ENCODE measurements at regions not wholly inside any gene's neighbourhood (a gene's known extent, or its start where the extent isn't known, plus 50 kb on each side); places are given as distances from the start of the nearest gene placed in this dataset.

GRCh38 chr9:1745980-1746379, 269.2 kb upstream of the SMARCA2 start:
- CTCF ChIA-PET: no interaction called here
- BruUV-seq (replicated peaks): no TSS peak
- Histone ChIP-seq H3K4me3 (ENCODE audit: low read depth, low read length) (no peak overlapping the region), H3K36me3 (ENCODE audit: control insufficient read depth, insufficient read depth, low read length) (no peaks in the 10 kb centered on the region), H3K27me3 (replicated peaks; ENCODE audit: control insufficient read depth, insufficient read depth, low read length) (no peaks in the 10 kb centered on the region), H3K9me3 (no peaks in the 10 kb centered on the region), H3K4me1 (no peaks in the 10 kb centered on the region)
- peaks cover 3% of the 10 kb centered on the region for H3K27me3 Mint-ChIP-seq (ENCODE audit: insufficient read depth, unreplicated experiment)
- no peak overlapping the region for H3K27ac Mint-ChIP-seq (ENCODE audit: unreplicated experiment)
- TF ChIP-seq CTCF (IDR thresholded peaks at IDR 0.05; ENCODE audit: insufficient read depth in 1 of 2, low read depth in 1 of 2, low read length in 1 of 2, severe bottlenecking in 1 of 2, unreplicated experiment in 1 of 2): no peak
- no peak overlapping the region for H3K4me3 Mint-ChIP-seq (ENCODE audit: unreplicated experiment)
- H3K9me3 Mint-ChIP-seq (ENCODE audit: unreplicated experiment): peaks cover 7% of the 10 kb centered on the region
- DNase-seq: no peak
- no peaks in the 10 kb centered on the region for H3K4me1 Mint-ChIP-seq (ENCODE audit: low read depth, unreplicated experiment)
- intact Hi-C loops (cut with micrococcal nuclease; ENCODE audit: unreplicated experiment): no loop called here
- no peaks in the 10 kb centered on the region for H3K36me3 Mint-ChIP-seq (ENCODE audit: insufficient read depth, unreplicated experiment)
- POLR2A ChIA-PET: no interaction called here

GRCh38 chr9:1747417-1747967, 267.7 kb upstream of the SMARCA2 start:
- DNase-seq: no peak
- no peaks in the 10 kb centered on the region for H3K4me1 Mint-ChIP-seq (ENCODE audit: low read depth, unreplicated experiment)
- H3K4me3 Mint-ChIP-seq (ENCODE audit: unreplicated experiment): no peak overlapping the region
- peaks cover 3% of the 10 kb centered on the region for H3K27me3 Mint-ChIP-seq (ENCODE audit: insufficient read depth, unreplicated experiment)
- H3K36me3 Mint-ChIP-seq (ENCODE audit: insufficient read depth, unreplicated experiment): no peaks in the 10 kb centered on the region
- CTCF ChIA-PET: interaction anchor here (0.6 kb wide), 1 partner anchor 20 kb away, joined by 3 read pairs; no protein-coding TSS in a partner anchor
- H3K4me1 ChIP-seq: no peaks in the 10 kb centered on the region
- H3K4me3 ChIP-seq (ENCODE audit: low read depth, low read length): no peak overlapping the region
- TF ChIP-seq CTCF (IDR thresholded peaks at IDR 0.05; ENCODE audit: insufficient read depth in 1 of 2, low read depth in 1 of 2, low read length in 1 of 2, severe bottlenecking in 1 of 2, unreplicated experiment in 1 of 2): no peak
- intact Hi-C loops (cut with micrococcal nuclease; ENCODE audit: unreplicated experiment): no loop called here
- no TSS peak for BruUV-seq (replicated peaks)
- H3K9me3 ChIP-seq: no peaks in the 10 kb centered on the region
- no peak overlapping the region for H3K27ac Mint-ChIP-seq (ENCODE audit: unreplicated experiment)
- no peaks in the 10 kb centered on the region for H3K27me3 ChIP-seq (replicated peaks; ENCODE audit: control insufficient read depth, insufficient read depth, low read length)
- POLR2A ChIA-PET: no interaction called here
- H3K9me3 Mint-ChIP-seq (ENCODE audit: unreplicated experiment): peaks cover 14% of the 10 kb centered on the region
- H3K36me3 ChIP-seq (ENCODE audit: control insufficient read depth, insufficient read depth, low read length): no peaks in the 10 kb centered on the region

GRCh38 chr9:1748407-1748806, 266.7 kb upstream of the SMARCA2 start:
- TF ChIP-seq CTCF (IDR thresholded peaks at IDR 0.05; ENCODE audit: insufficient read depth in 1 of 2, low read depth in 1 of 2, low read length in 1 of 2, severe bottlenecking in 1 of 2, unreplicated experiment in 1 of 2): no peak
- H3K4me3 Mint-ChIP-seq (ENCODE audit: unreplicated experiment): no peak overlapping the region
- Histone ChIP-seq H3K9me3 (no peaks in the 10 kb centered on the region), H3K4me1 (no peaks in the 10 kb centered on the region), H3K27me3 (replicated peaks; ENCODE audit: control insufficient read depth, insufficient read depth, low read length) (no peaks in the 10 kb centered on the region), H3K36me3 (ENCODE audit: control insufficient read depth, insufficient read depth, low read length) (no peaks in the 10 kb centered on the region), H3K4me3 (ENCODE audit: low read depth, low read length) (no peak overlapping the region)
- no peaks in the 10 kb centered on the region for H3K4me1 Mint-ChIP-seq (ENCODE audit: low read depth, unreplicated experiment)
- no TSS peak for BruUV-seq (replicated peaks)
- no peak for DNase-seq
- H3K36me3 Mint-ChIP-seq (ENCODE audit: insufficient read depth, unreplicated experiment): no peaks in the 10 kb centered on the region
- peaks cover 14% of the 10 kb centered on the region for H3K9me3 Mint-ChIP-seq (ENCODE audit: unreplicated experiment)
- H3K27me3 Mint-ChIP-seq (ENCODE audit: insufficient read depth, unreplicated experiment): peaks cover 3% of the 10 kb centered on the region
- H3K27ac Mint-ChIP-seq (ENCODE audit: unreplicated experiment): no peak overlapping the region
- ChIA-PET POLR2A (no interaction called here), CTCF (no interaction called here)
- intact Hi-C loops (cut with micrococcal nuclease; ENCODE audit: unreplicated experiment): no loop called here

All from Caco-2 (cell line).